ENCODE measurements at regions not wholly inside any gene's neighbourhood (a gene's known extent, or its start where the extent isn't known, plus 50 kb on each side); places are given as distances from the start of the nearest gene placed in this dataset.

DNA sequence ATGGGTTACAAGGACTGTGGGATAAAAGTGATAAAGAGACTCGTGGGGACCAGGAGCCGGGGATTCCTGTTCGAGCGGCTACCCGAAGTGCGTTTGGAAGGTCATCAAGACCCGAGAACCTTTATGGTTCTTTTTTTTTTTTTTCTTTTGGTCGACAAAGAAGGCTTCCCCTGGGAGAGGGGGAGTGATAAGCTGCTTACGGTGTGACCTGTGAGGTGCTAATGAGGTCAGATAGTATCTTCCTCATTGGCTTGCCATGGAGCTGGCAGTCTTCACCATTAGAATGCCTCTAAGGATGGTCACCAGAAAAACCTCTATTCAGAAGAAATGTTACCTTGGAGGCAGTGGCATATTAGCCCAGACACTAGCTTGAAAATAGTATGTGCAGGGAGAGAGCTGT lies 92.3 kb upstream of the STEAP4 start:
- Histone ChIP-seq H3K27ac (ENCODE audit: extremely low read depth, low read depth, low read length) (no peak overlapping the region), H3K4me3 (ENCODE audit: low read depth, low read length) (no peak overlapping the region), H3K4me1 (ENCODE audit: control insufficient read depth, insufficient read depth, low read length) (no peaks in the 10 kb centered on the region), H3K9me3 (ENCODE audit: control insufficient read depth, insufficient read depth, low read depth, low read length) (no peaks in the 10 kb centered on the region), H3K36me3 (ENCODE audit: control insufficient read depth in 2 of 2, insufficient read depth in 1 of 2, low read length in 2 of 2) (no peaks in the 10 kb centered on the region)
- POLR2A ChIA-PET, result no interaction called here
- CTCF ChIA-PET, result interaction anchor here (0.6 to 1.6 kb wide), 3 partner anchors 7 to 151 kb away, joined by 3 to 5 read pairs (median 4); no protein-coding TSS in a partner anchor
- TF ChIP-seq GLI4 (tag by site-specific recombination; IDR thresholded peaks at IDR 0.05) (no peak), ZNF660 (tag by site-specific recombination; IDR thresholded peaks at IDR 0.05) (no peak), OVOL3 (tag by site-specific recombination; IDR thresholded peaks at IDR 0.05) (no peak), ZNF830 (tag by site-specific recombination; IDR thresholded peaks at IDR 0.05; ENCODE audit: low read depth) (no peak), ZBTB21 (tag by site-specific recombination; IDR thresholded peaks at IDR 0.05) (no peak)
- TF ChIP-seq, protein P1, sequence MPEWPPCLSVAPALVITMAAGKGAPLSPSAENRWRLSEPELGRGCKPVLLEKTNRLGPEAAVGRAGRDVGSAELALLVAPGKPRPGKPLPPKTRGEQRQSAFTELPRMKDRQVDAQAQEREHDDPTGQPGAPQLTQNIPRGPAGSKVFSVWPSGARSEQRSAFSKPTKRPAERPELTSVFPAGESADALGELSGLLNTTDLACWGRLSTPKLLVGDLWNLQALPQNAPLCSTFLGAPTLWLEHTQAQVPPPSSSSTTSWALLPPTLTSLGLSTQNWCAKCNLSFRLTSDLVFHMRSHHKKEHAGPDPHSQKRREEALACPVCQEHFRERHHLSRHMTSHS (tag by site-specific recombination; IDR thresholded peaks at IDR 0.05), result no peak
- TF ChIP-seq, protein P2, sequence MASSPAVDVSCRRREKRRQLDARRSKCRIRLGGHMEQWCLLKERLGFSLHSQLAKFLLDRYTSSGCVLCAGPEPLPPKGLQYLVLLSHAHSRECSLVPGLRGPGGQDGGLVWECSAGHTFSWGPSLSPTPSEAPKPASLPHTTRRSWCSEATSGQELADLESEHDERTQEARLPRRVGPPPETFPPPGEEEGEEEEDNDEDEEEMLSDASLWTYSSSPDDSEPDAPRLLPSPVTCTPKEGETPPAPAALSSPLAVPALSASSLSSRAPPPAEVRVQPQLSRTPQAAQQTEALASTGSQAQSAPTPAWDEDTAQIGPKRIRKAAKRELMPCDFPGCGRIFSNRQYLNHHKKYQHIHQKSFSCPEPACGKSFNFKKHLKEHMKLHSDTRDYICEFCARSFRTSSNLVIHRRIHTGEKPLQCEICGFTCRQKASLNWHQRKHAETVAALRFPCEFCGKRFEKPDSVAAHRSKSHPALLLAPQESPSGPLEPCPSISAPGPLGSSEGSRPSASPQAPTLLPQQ (tag by site-specific recombination; IDR thresholded peaks at IDR 0.05), result no peak

DNA sequence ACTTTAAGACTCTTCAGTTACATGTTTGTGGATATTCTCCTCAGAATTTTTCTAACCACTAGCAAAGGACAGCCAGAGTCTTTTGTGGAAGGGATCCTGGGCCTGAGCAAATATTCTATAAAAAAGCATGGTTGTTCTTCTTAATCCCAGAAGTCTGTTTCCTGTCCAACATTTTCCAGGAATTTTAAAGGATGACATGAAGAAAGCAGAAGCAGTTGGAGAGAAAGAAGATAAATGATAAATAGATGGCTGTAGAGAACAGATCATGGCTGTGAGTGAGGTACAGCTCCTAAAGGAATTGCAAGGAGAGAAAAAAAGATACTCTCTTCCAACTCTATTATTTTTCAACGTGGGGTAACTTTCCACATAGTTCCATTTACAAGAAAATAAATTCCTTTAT lies 91.8 kb upstream of the STEAP4 start:
- Histone ChIP-seq H3K4me3 (ENCODE audit: low read depth, low read length) (no peak overlapping the region), H3K36me3 (ENCODE audit: control insufficient read depth in 2 of 2, insufficient read depth in 1 of 2, low read length in 2 of 2) (no peaks in the 10 kb centered on the region), H3K4me1 (ENCODE audit: control insufficient read depth, insufficient read depth, low read length) (no peaks in the 10 kb centered on the region), H3K27ac (ENCODE audit: extremely low read depth, low read depth, low read length) (no peak overlapping the region), H3K9me3 (ENCODE audit: control insufficient read depth, insufficient read depth, low read depth, low read length) (no peaks in the 10 kb centered on the region)
- ChIA-PET CTCF (interaction anchor here (0.6 to 0.7 kb wide), 2 partner anchors 19 to 151 kb away, joined by 3 to 4 read pairs; no protein-coding TSS in a partner anchor), POLR2A (no interaction called here)
- TF ChIP-seq ZFP69B (tag by site-specific recombination; IDR thresholded peaks at IDR 0.05) (no peak), GFI1B (tag by site-specific recombination; IDR thresholded peaks at IDR 0.05) (no peak), ZFP3 (tag by site-specific recombination; IDR thresholded peaks at IDR 0.05; ENCODE audit: low read depth) (no peak), ZNF174 (tag by site-specific recombination; IDR thresholded peaks at IDR 0.05) (no peak), SCRT2 (tag by site-specific recombination; IDR thresholded peaks at IDR 0.05) (no peak), ZNF138 (tag by site-specific recombination; IDR thresholded peaks at IDR 0.05; ENCODE audit: borderline replicate concordance) (no peak), ZNF843 (tag by site-specific recombination; IDR thresholded peaks at IDR 0.05) (no peak)
- TF ChIP-seq, protein P2 (tag by site-specific recombination; IDR thresholded peaks at IDR 0.05), result no peak
- TF ChIP-seq, protein P3, sequence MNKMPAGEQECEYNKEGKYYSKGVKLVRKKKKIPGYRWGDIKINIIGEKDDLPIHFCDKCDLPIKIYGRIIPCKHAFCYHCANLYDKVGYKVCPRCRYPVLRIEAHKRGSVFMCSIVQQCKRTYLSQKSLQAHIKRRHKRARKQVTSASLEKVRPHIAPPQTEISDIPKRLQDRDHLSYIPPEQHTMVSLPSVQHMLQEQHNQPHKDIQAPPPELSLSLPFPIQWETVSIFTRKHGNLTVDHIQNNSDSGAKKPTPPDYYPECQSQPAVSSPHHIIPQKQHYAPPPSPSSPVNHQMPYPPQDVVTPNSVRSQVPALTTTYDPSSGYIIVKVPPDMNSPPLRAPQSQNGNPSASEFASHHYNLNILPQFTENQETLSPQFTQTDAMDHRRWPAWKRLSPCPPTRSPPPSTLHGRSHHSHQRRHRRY (tag by site-specific recombination; IDR thresholded peaks at IDR 0.05), result no peak
- TF ChIP-seq, protein P4, sequence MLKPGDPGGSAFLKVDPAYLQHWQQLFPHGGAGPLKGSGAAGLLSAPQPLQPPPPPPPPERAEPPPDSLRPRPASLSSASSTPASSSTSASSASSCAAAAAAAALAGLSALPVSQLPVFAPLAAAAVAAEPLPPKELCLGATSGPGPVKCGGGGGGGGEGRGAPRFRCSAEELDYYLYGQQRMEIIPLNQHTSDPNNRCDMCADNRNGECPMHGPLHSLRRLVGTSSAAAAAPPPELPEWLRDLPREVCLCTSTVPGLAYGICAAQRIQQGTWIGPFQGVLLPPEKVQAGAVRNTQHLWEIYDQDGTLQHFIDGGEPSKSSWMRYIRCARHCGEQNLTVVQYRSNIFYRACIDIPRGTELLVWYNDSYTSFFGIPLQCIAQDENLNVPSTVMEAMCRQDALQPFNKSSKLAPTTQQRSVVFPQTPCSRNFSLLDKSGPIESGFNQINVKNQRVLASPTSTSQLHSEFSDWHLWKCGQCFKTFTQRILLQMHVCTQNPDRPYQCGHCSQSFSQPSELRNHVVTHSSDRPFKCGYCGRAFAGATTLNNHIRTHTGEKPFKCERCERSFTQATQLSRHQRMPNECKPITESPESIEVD (tag by site-specific recombination; IDR thresholded peaks at IDR 0.05), result no peak
- TF ChIP-seq, protein P5, sequence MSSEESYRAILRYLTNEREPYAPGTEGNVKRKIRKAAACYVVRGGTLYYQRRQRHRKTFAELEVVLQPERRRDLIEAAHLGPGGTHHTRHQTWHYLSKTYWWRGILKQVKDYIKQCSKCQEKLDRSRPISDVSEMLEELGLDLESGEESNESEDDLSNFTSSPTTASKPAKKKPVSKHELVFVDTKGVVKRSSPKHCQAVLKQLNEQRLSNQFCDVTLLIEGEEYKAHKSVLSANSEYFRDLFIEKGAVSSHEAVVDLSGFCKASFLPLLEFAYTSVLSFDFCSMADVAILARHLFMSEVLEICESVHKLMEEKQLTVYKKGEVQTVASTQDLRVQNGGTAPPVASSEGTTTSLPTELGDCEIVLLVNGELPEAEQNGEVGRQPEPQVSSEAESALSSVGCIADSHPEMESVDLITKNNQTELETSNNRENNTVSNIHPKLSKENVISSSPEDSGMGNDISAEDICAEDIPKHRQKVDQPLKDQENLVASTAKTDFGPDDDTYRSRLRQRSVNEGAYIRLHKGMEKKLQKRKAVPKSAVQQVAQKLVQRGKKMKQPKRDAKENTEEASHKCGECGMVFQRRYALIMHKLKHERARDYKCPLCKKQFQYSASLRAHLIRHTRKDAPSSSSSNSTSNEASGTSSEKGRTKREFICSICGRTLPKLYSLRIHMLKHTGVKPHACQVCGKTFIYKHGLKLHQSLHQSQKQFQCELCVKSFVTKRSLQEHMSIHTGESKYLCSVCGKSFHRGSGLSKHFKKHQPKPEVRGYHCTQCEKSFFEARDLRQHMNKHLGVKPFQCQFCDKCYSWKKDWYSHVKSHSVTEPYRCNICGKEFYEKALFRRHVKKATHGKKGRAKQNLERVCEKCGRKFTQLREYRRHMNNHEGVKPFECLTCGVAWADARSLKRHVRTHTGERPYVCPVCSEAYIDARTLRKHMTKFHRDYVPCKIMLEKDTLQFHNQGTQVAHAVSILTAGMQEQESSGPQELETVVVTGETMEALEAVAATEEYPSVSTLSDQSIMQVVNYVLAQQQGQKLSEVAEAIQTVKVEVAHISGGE (tag by site-specific recombination; conservative IDR thresholded peaks at IDR 0.05; ENCODE audit: low read depth), result no peak
